Activated CD4-positive, alpha-beta T cell treated with anti-CD3 and anti-CD28 coated beads, Interleukin-2, amount 10 ng/mL, durations not matched to agents 24 days and 14 days (primary cell): ENCODE measurements at regions not wholly inside any gene's neighbourhood (a gene's known extent, or its start where the extent isn't known, plus 50 kb on each side); places are given as distances from the start of the nearest gene placed in this dataset.
"Not testable (repeated sequence)": the region's sequence is repeated elsewhere in the genome, so short reads cannot be mapped to it uniquely, and the experiment has no call there.

Experiments
- DNase-seq: peaks from one replicate; pipeline ENCODE4 v3.0.0; 2022
- H3K27ac Mint-ChIP-seq: one replicate; pipeline ENCODE4 v1.8.0; 2022; ENCODE audit warnings: mild to moderate bottlenecking, mixed read lengths
- H3K27me3 Mint-ChIP-seq: one replicate; pipeline ENCODE4 v1.8.0; 2022; ENCODE audit warnings: mixed read lengths
- H3K36me3 Mint-ChIP-seq: one replicate; pipeline ENCODE4 v1.8.0; 2022; ENCODE audit warnings: low read depth, mild to moderate bottlenecking, mixed read lengths
- H3K4me1 Mint-ChIP-seq: one replicate; pipeline ENCODE4 v1.8.0; 2021; ENCODE audit warnings: mixed read lengths
- H3K4me3 Mint-ChIP-seq: one replicate; pipeline ENCODE4 v1.8.0; 2022; ENCODE audit warnings: mild to moderate bottlenecking, moderate library complexity, mixed read lengths
- H3K9me3 Mint-ChIP-seq: one replicate; pipeline ENCODE4 v1.8.0; 2021; ENCODE audit warnings: mixed read lengths
- intact Hi-C: fragments of 100-400 bp; cut with micrococcal nuclease; formaldehyde crosslinking; loops from one replicate; pipeline ENCODE4 v1.15.1; 2023

DNA sequence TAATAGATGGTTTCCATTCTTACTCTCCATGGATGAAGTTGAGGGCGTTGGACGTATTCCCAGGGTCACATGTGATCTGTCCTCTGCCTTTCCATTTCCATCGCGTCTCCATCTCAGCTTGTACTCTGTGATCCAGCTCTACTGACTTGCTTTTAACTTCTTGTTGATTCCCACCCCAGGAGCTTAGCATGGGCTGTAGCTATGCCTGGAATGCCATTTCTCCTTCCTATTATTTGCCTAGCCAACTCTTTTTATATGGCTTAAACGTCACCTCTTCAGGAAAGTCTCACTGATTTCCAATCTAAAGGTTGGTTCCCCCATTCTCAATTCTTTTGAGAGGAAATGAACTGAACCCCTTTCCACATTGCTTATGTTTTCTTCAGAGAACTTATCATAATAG is 475.9 kb downstream of the XYLT1 start:
- Mint-ChIP-seq H3K36me3 (no peaks in the 10 kb centered on the region), H3K27ac (no peak overlapping the region), H3K27me3 (no peaks in the 10 kb centered on the region), H3K4me1 (peaks cover 8% of the 10 kb centered on the region), H3K9me3 (peaks cover 5% of the 10 kb centered on the region), H3K4me3 (no peak overlapping the region)
- intact Hi-C loops: no loop called here
- DNase-seq: no peak

DNA sequence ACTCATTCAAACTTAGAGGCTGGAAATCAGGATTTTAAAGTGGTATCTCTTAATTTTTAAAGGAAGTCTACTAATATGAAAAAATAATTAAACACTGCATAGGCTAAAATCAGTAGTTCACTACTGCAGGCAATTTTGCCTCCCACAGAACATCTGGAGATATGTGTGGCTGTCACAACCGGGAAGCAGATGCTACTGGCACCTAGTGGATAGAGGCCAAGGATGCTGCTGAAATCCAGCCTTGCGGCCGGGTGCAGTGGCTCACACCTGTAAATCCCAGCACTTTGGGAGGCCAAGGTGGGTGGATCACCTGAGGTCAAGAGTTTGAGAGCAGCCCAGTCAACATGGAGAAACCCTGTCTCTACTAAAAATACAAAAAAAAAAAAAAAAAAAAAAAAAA is 473.9 kb downstream of the XYLT1 start:
- H3K9me3 Mint-ChIP-seq: peaks cover 5% of the 10 kb centered on the region

GRCh38 chr16:16997349-16997748 is 473.4 kb downstream of the XYLT1 start:
- H3K9me3 Mint-ChIP-seq: peaks cover 5% of the 10 kb centered on the region
- no peaks in the 10 kb centered on the region for H3K27me3 Mint-ChIP-seq
- no peak for DNase-seq
- no peaks in the 10 kb centered on the region for H3K36me3 Mint-ChIP-seq
- H3K27ac Mint-ChIP-seq: no peak overlapping the region
- intact Hi-C loops: no loop called here
- peaks cover 8% of the 10 kb centered on the region for H3K4me1 Mint-ChIP-seq
- no peak overlapping the region for H3K4me3 Mint-ChIP-seq

More for the DNA sequence above, 473.9 kb downstream of the XYLT1 start:
- intact Hi-C loops: no loop called here
- DNase-seq: no peak
- H3K27ac Mint-ChIP-seq: no peak overlapping the region
- no peaks in the 10 kb centered on the region for H3K36me3 Mint-ChIP-seq
- no peak overlapping the region for H3K4me3 Mint-ChIP-seq
- H3K4me1 Mint-ChIP-seq: peaks cover 8% of the 10 kb centered on the region
- H3K27me3 Mint-ChIP-seq: no peaks in the 10 kb centered on the region

DNA sequence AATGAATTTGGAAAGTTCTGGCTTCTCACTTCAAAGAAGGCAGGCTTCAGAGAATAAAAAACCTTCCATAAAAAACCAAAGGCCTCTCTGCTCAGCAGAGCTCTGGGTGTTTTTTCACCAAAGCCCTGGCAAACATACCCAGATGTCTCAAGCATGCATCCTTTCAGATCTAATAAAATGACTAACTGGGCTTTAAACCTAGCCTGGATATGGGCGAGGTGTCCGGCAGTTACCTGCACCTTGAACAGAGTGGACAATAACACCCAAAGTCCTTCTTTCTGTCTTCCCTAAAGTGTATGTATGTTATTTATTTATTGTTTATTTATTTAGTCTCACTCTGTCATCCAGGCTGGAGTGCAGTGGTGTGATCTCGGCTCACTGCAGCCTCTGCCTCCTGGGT is 469.3 kb downstream of the XYLT1 start:
- H3K4me3 Mint-ChIP-seq: no peak overlapping the region
- H3K4me1 Mint-ChIP-seq: no peaks in the 10 kb centered on the region
- DNase-seq: no peak
- intact Hi-C loops: no loop called here
- H3K9me3 Mint-ChIP-seq: peaks cover 15% of the 10 kb centered on the region
- H3K27ac Mint-ChIP-seq: no peak overlapping the region
- no peaks in the 10 kb centered on the region for H3K27me3 Mint-ChIP-seq
- H3K36me3 Mint-ChIP-seq: no peaks in the 10 kb centered on the region

GRCh38 chr16:17002565-17002964 is 468.2 kb downstream of the XYLT1 start:
- no peak for DNase-seq
- Mint-ChIP-seq H3K4me3 (no peak overlapping the region), H3K27ac (no peak overlapping the region), H3K27me3 (peaks cover 8% of the 10 kb centered on the region), H3K9me3 (peaks cover 19% of the 10 kb centered on the region), H3K36me3 (peaks cover 2% of the 10 kb centered on the region), H3K4me1 (no peaks in the 10 kb centered on the region)
- intact Hi-C loops: no loop called here

DNA sequence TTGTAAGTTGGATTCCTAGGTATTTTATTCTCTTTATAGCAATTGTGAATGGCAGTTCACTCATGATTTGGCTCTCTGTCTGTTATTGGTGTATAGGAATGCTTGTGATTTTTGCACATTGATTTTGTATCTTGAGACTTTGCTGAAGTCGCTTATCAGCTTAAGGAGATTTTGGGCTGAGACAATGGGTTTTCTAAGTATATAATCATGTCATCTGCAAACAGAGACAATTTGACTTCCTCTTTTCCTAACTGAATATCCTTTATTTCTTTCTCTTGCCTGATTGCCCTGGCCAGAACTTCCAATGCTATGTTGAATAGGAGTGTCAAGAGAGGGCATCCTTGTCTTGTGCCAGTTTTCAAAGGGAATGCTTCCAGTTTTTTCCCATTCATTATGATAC is 464.8 kb downstream of the XYLT1 start:
- H3K27me3 Mint-ChIP-seq: peaks cover 20% of the 10 kb centered on the region
- H3K27ac Mint-ChIP-seq: not testable (repeated sequence)

GRCh38 chr16:17011712-17012111 is 459.0 kb downstream of the XYLT1 start:
- DNase-seq: no peak
- H3K4me3 Mint-ChIP-seq: no peak overlapping the region
- H3K27me3 Mint-ChIP-seq: peaks cover 20% of the 10 kb centered on the region
- H3K4me1 Mint-ChIP-seq: peaks cover 11% of the 10 kb centered on the region
- intact Hi-C loops: no loop called here
- H3K36me3 Mint-ChIP-seq: peaks cover 2% of the 10 kb centered on the region
- no peak overlapping the region for H3K27ac Mint-ChIP-seq
- peaks cover 12% of the 10 kb centered on the region for H3K9me3 Mint-ChIP-seq

More for the DNA sequence above, 464.8 kb downstream of the XYLT1 start:
- H3K4me1 Mint-ChIP-seq, H3K4me3 Mint-ChIP-seq, H3K36me3 Mint-ChIP-seq, DNase-seq, intact Hi-C loops: not testable (repeated sequence)
- peaks cover 14% of the 10 kb centered on the region for H3K9me3 Mint-ChIP-seq

DNA sequence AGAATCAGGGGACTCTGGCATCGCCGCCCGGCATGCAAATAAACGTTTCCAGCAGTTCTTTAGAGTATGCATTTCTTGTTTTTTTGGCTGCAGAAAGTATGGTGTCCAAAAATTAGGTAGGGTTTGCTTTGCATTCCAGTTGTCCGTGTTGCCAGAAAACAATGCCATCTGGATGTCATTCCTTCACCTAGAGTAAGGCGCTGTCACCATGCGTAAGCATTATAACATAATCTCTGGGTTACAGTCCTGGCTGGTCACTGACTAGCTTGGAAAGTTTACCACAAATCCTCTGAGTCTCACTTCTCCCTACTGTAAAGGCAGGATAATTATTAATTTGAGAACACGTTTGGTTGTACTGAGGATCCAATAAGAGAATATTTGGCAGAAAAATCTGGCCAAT is 457.7 kb downstream of the XYLT1 start:
- Mint-ChIP-seq H3K27ac (peak overlapping the region; percentile 72), H3K4me3 (peak overlapping the region; percentile 79), H3K27me3 (peaks cover 8% of the 10 kb centered on the region), H3K9me3 (peaks cover 14% of the 10 kb centered on the region), H3K36me3 (no peaks in the 10 kb centered on the region), H3K4me1 (peaks cover 11% of the 10 kb centered on the region)
- DNase-seq: no peak
- intact Hi-C loops: loop anchor here (1.0 kb wide), 1 partner anchor 13 kb away; no protein-coding TSS in a partner anchor

GRCh38 chr16:17014484-17015121 is 456.2 kb downstream of the XYLT1 start:
- intact Hi-C loops: no loop called here
- peaks cover under 1% of the 10 kb centered on the region for H3K27me3 Mint-ChIP-seq
- peaks cover 14% of the 10 kb centered on the region for H3K9me3 Mint-ChIP-seq
- no peaks in the 10 kb centered on the region for H3K36me3 Mint-ChIP-seq
- H3K4me3 Mint-ChIP-seq: no peak overlapping the region
- no peak for DNase-seq
- H3K27ac Mint-ChIP-seq: no peak overlapping the region
- H3K4me1 Mint-ChIP-seq: peaks cover 11% of the 10 kb centered on the region

GRCh38 chr16:17015702-17016101 is 455.1 kb downstream of the XYLT1 start:
- Mint-ChIP-seq H3K27me3 (no peaks in the 10 kb centered on the region), H3K4me1 (peaks cover 11% of the 10 kb centered on the region), H3K27ac (no peak overlapping the region), H3K9me3 (peaks cover 14% of the 10 kb centered on the region), H3K4me3 (no peak overlapping the region), H3K36me3 (no peaks in the 10 kb centered on the region)
- intact Hi-C loops: no loop called here
- DNase-seq: no peak

GRCh38 chr16:17017442-17017841 is 453.3 kb downstream of the XYLT1 start:
- Mint-ChIP-seq H3K4me3 (no peak overlapping the region), H3K9me3 (peaks cover 7% of the 10 kb centered on the region), H3K36me3 (no peaks in the 10 kb centered on the region), H3K27me3 (no peaks in the 10 kb centered on the region), H3K4me1 (peaks cover 8% of the 10 kb centered on the region), H3K27ac (no peak overlapping the region)
- no peak for DNase-seq
- intact Hi-C loops: no loop called here

GRCh38 chr16:17018585-17018939 is 452.2 kb downstream of the XYLT1 start:
- no peaks in the 10 kb centered on the region for H3K36me3 Mint-ChIP-seq
- no peak overlapping the region for H3K4me3 Mint-ChIP-seq
- peaks cover 7% of the 10 kb centered on the region for H3K9me3 Mint-ChIP-seq
- H3K27ac Mint-ChIP-seq: no peak overlapping the region
- no peak for DNase-seq
- H3K27me3 Mint-ChIP-seq: no peaks in the 10 kb centered on the region
- intact Hi-C loops: no loop called here
- peaks cover 4% of the 10 kb centered on the region for H3K4me1 Mint-ChIP-seq

- intact Hi-C loops: no loop called here
- H3K27me3 Mint-ChIP-seq: no peaks in the 10 kb centered on the region
- H3K9me3 Mint-ChIP-seq: peaks cover 7% of the 10 kb centered on the region
- H3K4me3 Mint-ChIP-seq: no peak overlapping the region
- H3K4me1 Mint-ChIP-seq: no peaks in the 10 kb centered on the region
- H3K36me3 Mint-ChIP-seq: no peaks in the 10 kb centered on the region
- no peak for DNase-seq
- H3K27ac Mint-ChIP-seq: no peak overlapping the region
Measured at GRCh38 chr16:17019366-17019765, 451.4 kb downstream of the XYLT1 start.

DNA sequence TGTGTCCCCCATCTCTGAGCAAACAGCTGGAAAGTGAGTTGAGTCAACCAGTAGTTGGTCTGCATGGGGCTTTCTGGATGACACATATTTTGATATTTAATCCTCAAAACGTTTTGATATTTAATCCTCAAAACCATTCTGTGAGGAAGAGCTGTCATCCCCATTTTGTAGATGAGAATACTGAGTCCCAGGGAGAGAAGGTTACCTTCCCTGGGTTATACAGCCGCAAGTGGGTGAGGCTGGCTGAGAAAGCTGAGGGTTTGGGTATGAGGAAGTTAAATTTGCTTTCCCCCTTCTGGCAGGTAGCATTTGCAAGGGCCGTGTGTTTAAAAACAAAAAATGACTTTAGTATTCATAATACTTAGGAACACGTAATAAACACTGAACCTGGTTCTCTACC is 447.2 kb downstream of the XYLT1 start:
- Mint-ChIP-seq H3K27ac (no peak overlapping the region), H3K27me3 (no peaks in the 10 kb centered on the region), H3K9me3 (peaks cover under 1% of the 10 kb centered on the region), H3K36me3 (no peaks in the 10 kb centered on the region), H3K4me3 (no peak overlapping the region), H3K4me1 (peaks cover 22% of the 10 kb centered on the region)
- intact Hi-C loops: no loop called here
- DNase-seq: no peak

DNA sequence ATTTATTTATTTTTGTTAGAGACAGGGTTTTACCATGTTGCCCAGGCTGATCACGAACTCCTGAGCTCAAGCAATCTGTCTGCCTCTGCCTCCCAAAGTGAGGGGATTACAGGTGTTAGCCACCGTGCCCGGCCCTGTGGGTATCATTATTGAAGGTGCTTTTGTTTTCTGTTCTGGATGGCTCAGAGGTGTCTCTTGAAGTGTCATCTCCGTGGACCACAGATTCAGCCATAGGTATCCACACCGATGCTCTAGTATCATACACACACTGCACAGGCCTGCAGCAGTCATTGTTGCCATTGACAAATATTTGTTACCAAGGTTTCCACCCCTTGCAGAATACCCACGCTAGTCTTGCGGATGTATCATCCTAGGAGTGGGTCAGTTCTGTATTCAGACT is 446.2 kb downstream of the XYLT1 start:
- intact Hi-C loops: no loop called here
- H3K36me3 Mint-ChIP-seq: no peaks in the 10 kb centered on the region
- H3K27me3 Mint-ChIP-seq: no peaks in the 10 kb centered on the region
- peaks cover 6% of the 10 kb centered on the region for H3K9me3 Mint-ChIP-seq
- peaks cover 22% of the 10 kb centered on the region for H3K4me1 Mint-ChIP-seq
- DNase-seq: no peak
- H3K27ac Mint-ChIP-seq: peak overlapping the region; percentile 25
- no peak overlapping the region for H3K4me3 Mint-ChIP-seq
